ENCODE measurements at regions not wholly inside any gene's neighbourhood (a gene's known extent, or its start where the extent isn't known, plus 50 kb on each side); places are given as distances from the start of the nearest gene placed in this dataset.

DNA sequence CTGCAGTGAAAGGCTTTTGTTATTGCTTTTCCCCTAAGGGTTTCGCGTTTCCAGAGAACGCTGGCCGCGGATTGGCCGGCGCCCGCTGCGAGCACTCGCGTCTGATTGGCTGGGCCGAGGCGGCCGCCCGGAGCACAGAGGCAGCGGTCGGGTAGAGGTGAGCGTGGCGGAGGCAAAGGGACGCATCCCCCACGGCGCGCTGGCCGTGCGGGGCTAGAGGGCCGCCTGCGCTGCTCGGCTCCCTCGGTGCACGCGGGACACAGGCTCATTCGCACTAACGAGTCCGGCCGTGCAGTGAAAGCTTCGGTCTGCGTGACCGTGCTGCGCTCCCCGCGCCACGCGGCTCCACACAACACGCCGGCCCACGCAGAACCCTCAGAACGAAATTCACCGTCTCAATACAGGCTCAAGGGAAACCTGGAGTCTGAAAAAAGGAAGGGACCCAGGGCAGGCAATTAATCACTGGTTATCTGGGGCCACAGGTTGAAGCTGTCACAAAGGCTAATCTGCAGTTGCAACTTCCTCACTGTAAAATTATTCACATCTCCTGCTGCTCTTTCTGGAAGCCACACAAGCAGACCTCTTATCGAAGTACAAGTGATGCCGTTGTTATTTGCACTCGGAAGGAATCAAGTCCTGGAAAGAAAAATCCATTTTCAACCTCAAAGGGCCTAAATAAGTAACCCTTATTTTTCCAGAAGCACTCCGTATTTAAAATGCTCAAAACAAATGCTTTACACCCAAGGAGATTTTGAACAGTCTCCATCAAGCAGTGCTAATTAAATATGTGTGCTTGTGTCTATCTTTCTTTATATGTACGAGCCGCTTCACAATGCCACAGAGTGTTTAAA, 94.6 kb downstream of the ZNF608 start:
- TF ChIP-seq, protein P1, sequence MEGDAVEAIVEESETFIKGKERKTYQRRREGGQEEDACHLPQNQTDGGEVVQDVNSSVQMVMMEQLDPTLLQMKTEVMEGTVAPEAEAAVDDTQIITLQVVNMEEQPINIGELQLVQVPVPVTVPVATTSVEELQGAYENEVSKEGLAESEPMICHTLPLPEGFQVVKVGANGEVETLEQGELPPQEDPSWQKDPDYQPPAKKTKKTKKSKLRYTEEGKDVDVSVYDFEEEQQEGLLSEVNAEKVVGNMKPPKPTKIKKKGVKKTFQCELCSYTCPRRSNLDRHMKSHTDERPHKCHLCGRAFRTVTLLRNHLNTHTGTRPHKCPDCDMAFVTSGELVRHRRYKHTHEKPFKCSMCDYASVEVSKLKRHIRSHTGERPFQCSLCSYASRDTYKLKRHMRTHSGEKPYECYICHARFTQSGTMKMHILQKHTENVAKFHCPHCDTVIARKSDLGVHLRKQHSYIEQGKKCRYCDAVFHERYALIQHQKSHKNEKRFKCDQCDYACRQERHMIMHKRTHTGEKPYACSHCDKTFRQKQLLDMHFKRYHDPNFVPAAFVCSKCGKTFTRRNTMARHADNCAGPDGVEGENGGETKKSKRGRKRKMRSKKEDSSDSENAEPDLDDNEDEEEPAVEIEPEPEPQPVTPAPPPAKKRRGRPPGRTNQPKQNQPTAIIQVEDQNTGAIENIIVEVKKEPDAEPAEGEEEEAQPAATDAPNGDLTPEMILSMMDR (IDR thresholded peaks at IDR 0.05; ENCODE audit: insufficient read depth, low read depth, low read length), result no peak
- CTCF ChIA-PET, result interaction anchor here (1.0 to 1.2 kb wide), 2 partner anchors 10 to 85 kb away, joined by 3 read pairs; no protein-coding TSS in a partner anchor
- no peak for DNase-seq (ENCODE audit: low read depth)
- Histone ChIP-seq H3K36me3 (ENCODE audit: control insufficient read depth, insufficient read depth, low read length) (no peaks in the 10 kb centered on the region), H3K4me3 (ENCODE audit: low read depth, low read length) (peak overlapping the region; percentile 56), H3K27me3 (ENCODE audit: control insufficient read depth, insufficient read depth, low read length) (no peaks in the 10 kb centered on the region)
- POLR2A ChIA-PET, result no interaction called here

DNA sequence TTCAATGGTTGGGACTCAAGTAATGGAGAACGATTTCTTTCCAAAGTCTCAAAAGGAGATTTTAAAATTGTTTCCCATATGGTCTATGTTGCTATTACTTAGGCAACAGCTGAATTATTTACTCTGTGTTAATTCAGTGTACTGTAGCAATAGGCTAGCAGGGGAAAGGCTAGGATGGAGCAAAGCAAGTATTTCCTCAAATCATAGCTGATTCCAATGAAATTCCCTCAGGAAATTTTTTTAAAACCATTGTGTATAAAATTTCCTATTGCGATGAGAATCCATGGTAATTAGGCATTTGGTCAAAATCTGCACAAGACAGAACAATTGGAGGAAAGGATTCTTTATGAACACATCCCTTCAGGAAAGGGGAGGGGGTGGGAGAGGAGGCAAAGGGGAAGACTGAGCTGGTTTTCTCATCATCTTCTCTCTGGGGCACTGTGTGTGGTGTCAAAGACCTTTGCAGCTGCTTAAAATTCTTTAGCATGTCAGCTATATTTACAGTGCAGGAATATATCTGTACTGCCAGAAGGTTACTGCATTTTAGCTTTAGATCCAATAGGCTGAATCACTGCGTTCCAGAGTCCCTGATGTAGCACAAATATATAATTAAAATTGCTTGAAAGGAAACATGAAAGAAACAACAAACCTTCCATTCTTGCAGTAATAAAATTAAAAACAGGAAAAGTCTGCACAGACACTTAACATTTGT, 95.3 kb downstream of the ZNF608 start:
- Histone ChIP-seq H3K4me3 (ENCODE audit: low read depth, low read length) (no peak overlapping the region; the same call in 1 of the 2 replicates), H3K27me3 (ENCODE audit: control insufficient read depth, insufficient read depth, low read length) (no peaks in the 10 kb centered on the region), H3K36me3 (ENCODE audit: control insufficient read depth, insufficient read depth, low read length) (no peaks in the 10 kb centered on the region)
- TF ChIP-seq, protein P1 (IDR thresholded peaks at IDR 0.05; ENCODE audit: insufficient read depth, low read depth, low read length), result no peak
- DNase-seq (ENCODE audit: low read depth), result peak; percentile 63
- CTCF ChIA-PET, result interaction anchor here (1.0 to 1.2 kb wide), 2 partner anchors 10 to 86 kb away, joined by 3 read pairs; no protein-coding TSS in a partner anchor
- POLR2A ChIA-PET, result no interaction called here

DNA sequence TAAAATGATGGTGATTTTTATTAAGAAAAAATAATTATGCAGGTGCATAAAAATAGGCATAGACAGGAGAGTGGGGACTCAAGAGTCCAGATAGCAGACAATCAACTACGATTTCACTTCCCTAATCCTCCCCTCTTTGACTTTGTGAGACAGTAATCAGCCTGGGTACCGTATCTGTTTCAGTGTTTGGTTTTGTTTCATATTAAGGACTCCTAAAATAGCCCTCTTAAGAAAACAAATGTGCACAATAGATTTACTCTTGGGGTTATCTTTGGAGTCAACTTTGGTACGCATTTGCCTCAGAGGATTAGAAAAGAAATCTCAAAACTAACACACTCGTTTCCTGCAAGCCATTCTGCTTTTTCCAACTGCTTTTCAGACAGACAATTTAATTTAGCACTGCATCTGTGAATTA, 96.3 kb downstream of the ZNF608 start:
- TF ChIP-seq, protein P1 (IDR thresholded peaks at IDR 0.05; ENCODE audit: insufficient read depth, low read depth, low read length), result no peak
- Histone ChIP-seq H3K4me3 (ENCODE audit: low read depth, low read length) (no peak overlapping the region), H3K36me3 (ENCODE audit: control insufficient read depth, insufficient read depth, low read length) (no peaks in the 10 kb centered on the region), H3K27me3 (ENCODE audit: control insufficient read depth, insufficient read depth, low read length) (no peaks in the 10 kb centered on the region)
- POLR2A ChIA-PET, result no interaction called here
- DNase-seq (ENCODE audit: low read depth), result no peak
- CTCF ChIA-PET, result interaction anchor here (1.1 kb wide), 1 partner anchor 11 kb away, joined by 3 read pairs; no protein-coding TSS in a partner anchor

DNA sequence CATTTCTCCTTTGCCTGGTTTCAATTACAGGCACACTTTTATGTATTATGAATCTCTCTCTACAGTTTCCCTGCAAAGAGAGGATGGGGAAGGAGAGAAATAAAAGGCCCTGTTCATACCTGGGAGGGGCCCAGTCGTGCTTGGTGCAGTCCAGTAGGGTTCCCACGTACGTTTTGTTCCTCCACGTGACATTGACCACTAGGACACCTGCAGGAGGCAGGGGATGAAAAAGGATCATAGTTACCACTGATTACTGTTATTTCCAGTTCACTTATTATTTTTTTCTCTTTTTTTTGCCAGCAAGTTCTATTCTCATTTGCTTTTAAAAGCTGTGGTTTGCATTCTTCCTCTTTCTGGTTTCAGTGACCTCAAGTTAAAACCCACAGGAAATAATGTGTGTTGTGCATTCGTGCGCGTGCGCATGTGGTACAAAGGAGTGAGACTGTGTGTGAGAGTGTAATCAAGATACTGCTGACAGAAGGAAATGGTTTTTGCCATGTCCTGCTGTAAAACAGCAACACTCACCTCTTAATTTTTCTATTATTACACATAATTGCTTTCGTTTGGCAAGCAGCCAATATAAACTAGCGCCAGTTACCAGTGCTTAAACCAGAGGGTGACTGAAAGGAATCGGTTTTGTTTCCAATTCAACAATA, 96.8 kb downstream of the ZNF608 start:
- DNase-seq (ENCODE audit: low read depth), result peak; percentile 82
- TF ChIP-seq, protein P1 (IDR thresholded peaks at IDR 0.05; ENCODE audit: insufficient read depth, low read depth, low read length), result no peak
- Histone ChIP-seq H3K36me3 (ENCODE audit: control insufficient read depth, insufficient read depth, low read length) (no peaks in the 10 kb centered on the region), H3K4me3 (ENCODE audit: low read depth, low read length) (no peak overlapping the region), H3K27me3 (ENCODE audit: control insufficient read depth, insufficient read depth, low read length) (no peaks in the 10 kb centered on the region)
- ChIA-PET POLR2A (no interaction called here), CTCF (interaction anchor here (1.1 kb wide), 1 partner anchor 11 kb away, joined by 3 read pairs; no protein-coding TSS in a partner anchor)
